Gastrocnemius medialis (tissue), 4 donors: ENCODE measurements at regions not wholly inside any gene's neighbourhood (a gene's known extent, or its start where the extent isn't known, plus 50 kb on each side); places are given as distances from the start of the nearest gene placed in this dataset.

ENCODE experiments used
- CTCF ChIP-seq, 5 experiments: fragments of 450-650 bp in 3 of 5; fragments of 200-600 bp in 2 of 5; sonication (generic) in 2 of 5; IDR thresholded peaks in 4 of 5; conservative IDR thresholded peaks in 1 of 5; 1 replicate in 4 of 5; 2 replicates in 1 of 5; pipeline ENCODE4 v1.5.1; 2016 to 2019; ENCODE audit warnings: antibody characterized with exemption in 5 of 5, mild to moderate bottlenecking in 3 of 5, moderate library complexity in 3 of 5
- POLR2A ChIP-seq, 2 donors: fragments of 450-650 bp; IDR thresholded peaks; one replicate each; pipeline ENCODE4 v1.6.1; 2017; ENCODE audit warnings: antibody characterized with exemption in 2 of 2, mild to moderate bottlenecking in 2 of 2, moderate library complexity in 2 of 2

GRCh38 chr1:110260194-110260593, 50.1 kb downstream of the KCNC4 start:
- TF ChIP-seq POLR2A (IDR thresholded peaks at IDR 0.05) (no peak), CTCF (IDR thresholded peaks at IDR 0.05 in 4 of 5, conservative IDR thresholded peaks at IDR 0.05 in 1 of 5) (no peak)
